ENCODE measurements at regions not wholly inside any gene's neighbourhood (a gene's known extent, or its start where the extent isn't known, plus 50 kb on each side); places are given as distances from the start of the nearest gene placed in this dataset.

DNA sequence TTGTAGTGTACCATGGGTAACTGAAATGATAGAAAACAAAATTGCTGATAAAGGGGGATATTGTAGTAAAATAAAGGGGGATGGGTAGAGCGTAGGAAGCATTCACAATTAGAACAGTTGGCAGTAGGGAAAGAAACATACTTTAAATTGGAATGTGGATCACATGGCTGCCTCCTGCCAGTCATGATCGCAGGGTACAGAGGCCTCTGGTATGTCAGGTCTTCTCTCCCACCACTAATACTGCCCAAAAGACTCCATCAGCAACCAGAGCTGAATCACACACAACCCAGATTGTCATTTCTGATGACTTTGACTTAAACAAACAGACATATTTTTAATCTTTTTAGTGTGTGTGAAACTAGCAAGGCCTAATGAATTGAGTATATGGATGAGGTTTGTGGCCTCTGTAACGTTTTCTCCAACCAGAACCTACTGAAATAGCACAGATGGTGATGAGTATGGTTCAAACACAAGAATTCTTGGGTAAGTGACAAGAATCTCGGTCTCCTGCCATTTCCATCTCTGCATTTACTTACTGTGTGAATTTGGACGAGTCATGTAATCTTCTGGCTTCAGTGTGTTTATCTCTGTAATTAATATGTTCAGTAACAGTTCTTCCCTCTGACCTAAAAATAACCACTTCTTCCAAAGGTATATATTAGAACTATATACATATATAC is 112.6 kb downstream of the USP22 start:
- Histone ChIP-seq H3K4me1 (ENCODE audit: control insufficient read depth, insufficient read depth, low read length) (no peaks in the 10 kb centered on the region), H3K9ac (ENCODE audit: control insufficient read depth, insufficient read depth, low read length) (no peak overlapping the region), H3K27me3 (replicated peaks in 1 of 2; ENCODE audit: control insufficient read depth in 2 of 2, insufficient read depth in 2 of 2, low read length in 1 of 2) (peaks cover 0 to 4% of the 10 kb centered on the region in 2 experiments; a peak in 1 of 4 replicates), H3K79me2 (ENCODE audit: control insufficient read depth, insufficient read depth, low read length) (no peaks in the 10 kb centered on the region), H3K4me3 (no peak overlapping the region), H3K9me3 (replicated peaks; ENCODE audit: control insufficient read depth, insufficient read depth, low read length) (no peaks in the 10 kb centered on the region), H2AFZ (ENCODE audit: control insufficient read depth, low read depth, low read length) (no peak overlapping the region), H3K36me3 (ENCODE audit: control insufficient read depth in 2 of 2, insufficient read depth in 2 of 2, low read length in 1 of 2) (no peaks in the 10 kb centered on the region), H3K27ac (ENCODE audit: control insufficient read depth, insufficient read depth) (no peak overlapping the region), H4K20me1 (ENCODE audit: control insufficient read depth, insufficient read depth) (no peaks in the 10 kb centered on the region), H3K4me2 (ENCODE audit: control insufficient read depth, insufficient read depth) (no peak overlapping the region)
- intact Hi-C loops (cut with micrococcal nuclease; ENCODE audit: unreplicated experiment) = no loop called here
- ATAC-seq (no peak), DNase-seq (ENCODE audit: low read depth, low spot score) (no peak), FAIRE-seq (no peak)
- CTCF ChIA-PET = no interaction called here
- WGBS (ENCODE audit: insufficient coverage, insufficient replicate concordance, low lambda C conversion rate, missing lambda C conversion rate) = 7% methylated on average over 5 of the region's 5 CpGs
- SMC1A ChIA-PET (ENCODE audit: uncharacterized antibody, unreplicated experiment) = no interaction called here
- RAD21 ChIA-PET (ENCODE audit: unreplicated experiment) = no interaction called here
- in situ Hi-C loops (cut with MboI) = no loop called here
- no TSS peak for BruUV-seq (replicated peaks)
- POLR2A ChIA-PET = no interaction called here
- TF ChIP-seq NR2C1 (IDR thresholded peaks at IDR 0.05) (no peak), MTA2 (IDR thresholded peaks at IDR 0.05; ENCODE audit: low read depth) (no peak), ASH2L (IDR thresholded peaks at IDR 0.05; ENCODE audit: borderline replicate concordance, low read depth) (no peak), HCFC1 (IDR thresholded peaks at IDR 0.05; ENCODE audit: low read length) (no peak), MYB (IDR thresholded peaks at IDR 0.05; ENCODE audit: borderline replicate concordance, low read depth, low read length) (no peak), CUX1 (IDR thresholded peaks at IDR 0.05; ENCODE audit: insufficient replicate concordance, low read depth, low read length) (no peak), NR2F1 (conservative IDR thresholded peaks at IDR 0.05) (no peak), PAX5 (IDR thresholded peaks at IDR 0.05; ENCODE audit: borderline replicate concordance, low read depth, low read length) (no peak), ESRRA (IDR thresholded peaks at IDR 0.05; ENCODE audit: low read length) (no peak), ATF7 (IDR thresholded peaks at IDR 0.05; ENCODE audit: low read depth) (no peak), TARDBP (IDR thresholded peaks at IDR 0.05; ENCODE audit: borderline replicate concordance) (no peak), RELB (IDR thresholded peaks at IDR 0.05; ENCODE audit: low read depth) (no peak), CHD4 (IDR thresholded peaks at IDR 0.05) (no peak), EED (IDR thresholded peaks at IDR 0.05; ENCODE audit: low read depth) (no peak)
- TF ChIP-seq, protein P1, sequence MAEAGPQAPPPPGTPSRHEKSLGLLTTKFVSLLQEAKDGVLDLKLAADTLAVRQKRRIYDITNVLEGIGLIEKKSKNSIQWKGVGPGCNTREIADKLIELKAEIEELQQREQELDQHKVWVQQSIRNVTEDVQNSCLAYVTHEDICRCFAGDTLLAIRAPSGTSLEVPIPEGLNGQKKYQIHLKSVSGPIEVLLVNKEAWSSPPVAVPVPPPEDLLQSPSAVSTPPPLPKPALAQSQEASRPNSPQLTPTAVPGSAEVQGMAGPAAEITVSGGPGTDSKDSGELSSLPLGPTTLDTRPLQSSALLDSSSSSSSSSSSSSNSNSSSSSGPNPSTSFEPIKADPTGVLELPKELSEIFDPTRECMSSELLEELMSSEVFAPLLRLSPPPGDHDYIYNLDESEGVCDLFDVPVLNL (IDR thresholded peaks at IDR 0.05; ENCODE audit: low read depth, low read length) = no peak
- TF ChIP-seq, protein P2, sequence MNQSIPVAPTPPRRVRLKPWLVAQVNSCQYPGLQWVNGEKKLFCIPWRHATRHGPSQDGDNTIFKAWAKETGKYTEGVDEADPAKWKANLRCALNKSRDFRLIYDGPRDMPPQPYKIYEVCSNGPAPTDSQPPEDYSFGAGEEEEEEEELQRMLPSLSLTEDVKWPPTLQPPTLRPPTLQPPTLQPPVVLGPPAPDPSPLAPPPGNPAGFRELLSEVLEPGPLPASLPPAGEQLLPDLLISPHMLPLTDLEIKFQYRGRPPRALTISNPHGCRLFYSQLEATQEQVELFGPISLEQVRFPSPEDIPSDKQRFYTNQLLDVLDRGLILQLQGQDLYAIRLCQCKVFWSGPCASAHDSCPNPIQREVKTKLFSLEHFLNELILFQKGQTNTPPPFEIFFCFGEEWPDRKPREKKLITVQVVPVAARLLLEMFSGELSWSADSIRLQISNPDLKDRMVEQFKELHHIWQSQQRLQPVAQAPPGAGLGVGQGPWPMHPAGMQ (IDR thresholded peaks at IDR 0.05; ENCODE audit: borderline replicate concordance) = no peak
- TF ChIP-seq, protein P3, sequence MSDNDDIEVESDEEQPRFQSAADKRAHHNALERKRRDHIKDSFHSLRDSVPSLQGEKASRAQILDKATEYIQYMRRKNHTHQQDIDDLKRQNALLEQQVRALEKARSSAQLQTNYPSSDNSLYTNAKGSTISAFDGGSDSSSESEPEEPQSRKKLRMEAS (IDR thresholded peaks at IDR 0.05; ENCODE audit: low read depth, low read length) = no peak

Measured in GM12878 (cell line).